ENCODE measurements at regions not wholly inside any gene's neighbourhood (a gene's known extent, or its start where the extent isn't known, plus 50 kb on each side); places are given as distances from the start of the nearest gene placed in this dataset.

- TF ChIP-seq SMAD4 (CRISPR knock-in tag; IDR thresholded peaks at IDR 0.05) (no peak), MAX (CRISPR knock-in tag; IDR thresholded peaks at IDR 0.05) (no peak), CTCF (IDR thresholded peaks at IDR 0.05) (no peak), NFYB (CRISPR knock-in tag; conservative IDR thresholded peaks at IDR 0.05; ENCODE audit: low read depth) (no peak), ETV6 (CRISPR knock-in tag; IDR thresholded peaks at IDR 0.05) (no peak), FOXP4 (CRISPR knock-in tag; IDR thresholded peaks at IDR 0.05) (no peak), E2F5 (CRISPR knock-in tag; IDR thresholded peaks at IDR 0.05) (no peak)
Measured at GRCh38 chr2:129733579-129733978, 245.9 kb upstream of the RAB6C start.
